ENCODE measurements at regions not wholly inside any gene's neighbourhood (a gene's known extent, or its start where the extent isn't known, plus 50 kb on each side); places are given as distances from the start of the nearest gene placed in this dataset.

GRCh38 chr11:42498971-42499370 is 812.8 kb upstream of the API5 start:
- DNase-seq (ENCODE audit: low spot score): no peak
- H3K27me3 Mint-ChIP-seq (ENCODE audit: unreplicated experiment): no peaks in the 10 kb centered on the region
- no peaks in the 10 kb centered on the region for H3K9me3 Mint-ChIP-seq (ENCODE audit: unreplicated experiment)
- no peak overlapping the region for H3K4me3 Mint-ChIP-seq (ENCODE audit: unreplicated experiment)
- no peak for TF ChIP-seq CTCF (IDR thresholded peaks at IDR 0.05; ENCODE audit: unreplicated experiment)
- H3K27ac Mint-ChIP-seq (ENCODE audit: unreplicated experiment): no peak overlapping the region
- no peaks in the 10 kb centered on the region for H3K36me3 Mint-ChIP-seq (ENCODE audit: low read depth, unreplicated experiment)
- H3K4me1 Mint-ChIP-seq (ENCODE audit: unreplicated experiment): no peaks in the 10 kb centered on the region

GRCh38 chr11:42502151-42502550 is 809.6 kb upstream of the API5 start:
- Mint-ChIP-seq H3K27ac (ENCODE audit: unreplicated experiment) (no peak overlapping the region), H3K9me3 (ENCODE audit: unreplicated experiment) (peaks cover 5% of the 10 kb centered on the region), H3K4me1 (ENCODE audit: unreplicated experiment) (no peaks in the 10 kb centered on the region), H3K4me3 (ENCODE audit: unreplicated experiment) (no peak overlapping the region), H3K36me3 (ENCODE audit: low read depth, unreplicated experiment) (no peaks in the 10 kb centered on the region), H3K27me3 (ENCODE audit: unreplicated experiment) (no peaks in the 10 kb centered on the region)
- TF ChIP-seq CTCF (IDR thresholded peaks at IDR 0.05; ENCODE audit: unreplicated experiment): no peak
- DNase-seq (ENCODE audit: low spot score): no peak

- no peak for DNase-seq (ENCODE audit: low spot score)
- H3K27ac Mint-ChIP-seq (ENCODE audit: unreplicated experiment): no peak overlapping the region
- H3K27me3 Mint-ChIP-seq (ENCODE audit: unreplicated experiment): no peaks in the 10 kb centered on the region
- no peaks in the 10 kb centered on the region for H3K36me3 Mint-ChIP-seq (ENCODE audit: low read depth, unreplicated experiment)
- H3K4me3 Mint-ChIP-seq (ENCODE audit: unreplicated experiment): no peak overlapping the region
- H3K9me3 Mint-ChIP-seq (ENCODE audit: unreplicated experiment): no peaks in the 10 kb centered on the region
- no peak for TF ChIP-seq CTCF (IDR thresholded peaks at IDR 0.05; ENCODE audit: unreplicated experiment)
- no peaks in the 10 kb centered on the region for H3K4me1 Mint-ChIP-seq (ENCODE audit: unreplicated experiment)
Measured at GRCh38 chr11:42521994-42522393, 789.8 kb upstream of the API5 start.

- H3K4me1 Mint-ChIP-seq (ENCODE audit: unreplicated experiment): no peaks in the 10 kb centered on the region
- no peaks in the 10 kb centered on the region for H3K36me3 Mint-ChIP-seq (ENCODE audit: low read depth, unreplicated experiment)
- H3K27ac Mint-ChIP-seq (ENCODE audit: unreplicated experiment): no peak overlapping the region
- H3K27me3 Mint-ChIP-seq (ENCODE audit: unreplicated experiment): no peaks in the 10 kb centered on the region
- DNase-seq (ENCODE audit: low spot score): peak; percentile 62
- H3K9me3 Mint-ChIP-seq (ENCODE audit: unreplicated experiment): no peaks in the 10 kb centered on the region
- H3K4me3 Mint-ChIP-seq (ENCODE audit: unreplicated experiment): no peak overlapping the region
- peak; percentile 60 for TF ChIP-seq CTCF (IDR thresholded peaks at IDR 0.05; ENCODE audit: unreplicated experiment)
Measured at GRCh38 chr11:42524534-42525227, 787.1 kb upstream of the API5 start.

GRCh38 chr11:42526426-42526825 is 785.4 kb upstream of the API5 start:
- no peaks in the 10 kb centered on the region for H3K36me3 Mint-ChIP-seq (ENCODE audit: low read depth, unreplicated experiment)
- no peak for TF ChIP-seq CTCF (IDR thresholded peaks at IDR 0.05; ENCODE audit: unreplicated experiment)
- H3K9me3 Mint-ChIP-seq (ENCODE audit: unreplicated experiment): no peaks in the 10 kb centered on the region
- H3K4me3 Mint-ChIP-seq (ENCODE audit: unreplicated experiment): no peak overlapping the region
- DNase-seq (ENCODE audit: low spot score): no peak
- no peaks in the 10 kb centered on the region for H3K4me1 Mint-ChIP-seq (ENCODE audit: unreplicated experiment)
- H3K27ac Mint-ChIP-seq (ENCODE audit: unreplicated experiment): no peak overlapping the region
- H3K27me3 Mint-ChIP-seq (ENCODE audit: unreplicated experiment): no peaks in the 10 kb centered on the region
